ENCODE measurements at regions not wholly inside any gene's neighbourhood (a gene's known extent, or its start where the extent isn't known, plus 50 kb on each side); places are given as distances from the start of the nearest gene placed in this dataset.

- TF ChIP-seq JUN (IDR thresholded peaks at IDR 0.05) = no peak
- TF ChIP-seq SREBF2 (IDR thresholded peaks at IDR 0.05) = no peak
- no peak for TF ChIP-seq ZSCAN20 (CRISPR knock-in tag; IDR thresholded peaks at IDR 0.05)
- no peak for TF ChIP-seq RCOR1 (IDR thresholded peaks at IDR 0.05; ENCODE audit: low read depth, low read length)
- no peak for TF ChIP-seq NR3C1 (IDR thresholded peaks at IDR 0.05)
- TF ChIP-seq ZNF302 (CRISPR knock-in tag; IDR thresholded peaks at IDR 0.05) = no peak
- TF ChIP-seq, protein P1, sequence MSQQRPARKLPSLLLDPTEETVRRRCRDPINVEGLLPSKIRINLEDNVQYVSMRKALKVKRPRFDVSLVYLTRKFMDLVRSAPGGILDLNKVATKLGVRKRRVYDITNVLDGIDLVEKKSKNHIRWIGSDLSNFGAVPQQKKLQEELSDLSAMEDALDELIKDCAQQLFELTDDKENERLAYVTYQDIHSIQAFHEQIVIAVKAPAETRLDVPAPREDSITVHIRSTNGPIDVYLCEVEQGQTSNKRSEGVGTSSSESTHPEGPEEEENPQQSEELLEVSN (IDR thresholded peaks at IDR 0.05; ENCODE audit: borderline replicate concordance, low read depth) = no peak
- no peak for TF ChIP-seq JUNB (IDR thresholded peaks at IDR 0.05)
- TF ChIP-seq TFCP2L1 (CRISPR knock-in tag; IDR thresholded peaks at IDR 0.05) = no peak
- no peak for TF ChIP-seq CHD2 (IDR thresholded peaks at IDR 0.05; ENCODE audit: low read length, partially characterized antibody)
- TF ChIP-seq GATA3 (IDR thresholded peaks at IDR 0.05; ENCODE audit: borderline replicate concordance) = no peak
- no peak for TF ChIP-seq RARB (CRISPR knock-in tag; IDR thresholded peaks at IDR 0.05)
- TF ChIP-seq MAZ (IDR thresholded peaks at IDR 0.05; ENCODE audit: borderline replicate concordance, low read depth, low read length) = no peak
- TF ChIP-seq, protein P2, sequence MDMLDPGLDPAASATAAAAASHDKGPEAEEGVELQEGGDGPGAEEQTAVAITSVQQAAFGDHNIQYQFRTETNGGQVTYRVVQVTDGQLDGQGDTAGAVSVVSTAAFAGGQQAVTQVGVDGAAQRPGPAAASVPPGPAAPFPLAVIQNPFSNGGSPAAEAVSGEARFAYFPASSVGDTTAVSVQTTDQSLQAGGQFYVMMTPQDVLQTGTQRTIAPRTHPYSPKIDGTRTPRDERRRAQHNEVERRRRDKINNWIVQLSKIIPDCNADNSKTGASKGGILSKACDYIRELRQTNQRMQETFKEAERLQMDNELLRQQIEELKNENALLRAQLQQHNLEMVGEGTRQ (IDR thresholded peaks at IDR 0.05) = no peak
- TF ChIP-seq HOXA7 (CRISPR knock-in tag; IDR thresholded peaks at IDR 0.05) = no peak
- no peak for ATAC-seq
These were observed 524.2 kb downstream of the TRIB2 start for GRCh38 chr2:13240789-13241487.

GRCh38 chr2:13252615-13253014 lies 535.9 kb downstream of the TRIB2 start:
- TF ChIP-seq FOXS1 (CRISPR knock-in tag; IDR thresholded peaks at IDR 0.05) = no peak
- TF ChIP-seq POLR2A (IDR thresholded peaks at IDR 0.05; ENCODE audit: low read length) = no peak
- TF ChIP-seq HOXB5 (CRISPR knock-in tag; IDR thresholded peaks at IDR 0.05) = no peak
- TF ChIP-seq, protein P3, sequence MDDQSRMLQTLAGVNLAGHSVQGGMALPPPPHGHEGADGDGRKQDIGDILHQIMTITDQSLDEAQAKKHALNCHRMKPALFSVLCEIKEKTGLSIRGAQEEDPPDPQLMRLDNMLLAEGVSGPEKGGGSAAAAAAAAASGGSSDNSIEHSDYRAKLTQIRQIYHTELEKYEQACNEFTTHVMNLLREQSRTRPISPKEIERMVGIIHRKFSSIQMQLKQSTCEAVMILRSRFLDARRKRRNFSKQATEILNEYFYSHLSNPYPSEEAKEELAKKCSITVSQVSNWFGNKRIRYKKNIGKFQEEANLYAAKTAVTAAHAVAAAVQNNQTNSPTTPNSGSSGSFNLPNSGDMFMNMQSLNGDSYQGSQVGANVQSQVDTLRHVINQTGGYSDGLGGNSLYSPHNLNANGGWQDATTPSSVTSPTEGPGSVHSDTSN (IDR thresholded peaks at IDR 0.05) = no peak
- H3K4me3 ChIP-seq = no peak overlapping the region
- ChIA-PET POLR2A (no interaction called here), CTCF (no interaction called here)
- H3K4me2 ChIP-seq = no peak overlapping the region
- ATAC-seq = no peak
- WGBS (ENCODE audit: missing lambda C conversion rate) = 1% methylated on average over 4 of the region's 4 CpGs
- no peak for DNase-seq (ENCODE audit: low read depth in 1 of 2, low spot score in 1 of 2)
- peaks cover 7% of the 10 kb centered on the region; the same call in 1 of the 3 replicates for H3K9me3 ChIP-seq
- no peak overlapping the region for H3K27ac ChIP-seq
- no peak for FAIRE-seq
- H3K4me1 ChIP-seq = no peaks in the 10 kb centered on the region

More at GRCh38 chr2:13240789-13241487, 524.2 kb downstream of the TRIB2 start:
- ChIA-PET CTCF (no interaction called here), POLR2A (no interaction called here)
- Histone ChIP-seq H3K27ac (no peak overlapping the region), H3K9me3 (no peaks in the 10 kb centered on the region), H3K4me1 (no peaks in the 10 kb centered on the region), H3K4me3 (no peak overlapping the region), H3K4me2 (no peak overlapping the region)
- DNase-seq (ENCODE audit: low read depth in 1 of 2, low spot score in 1 of 2) = no peak
- no peak for FAIRE-seq
- WGBS (ENCODE audit: missing lambda C conversion rate) = 20% methylated on average over 11 of the region's 11 CpGs

DNA sequence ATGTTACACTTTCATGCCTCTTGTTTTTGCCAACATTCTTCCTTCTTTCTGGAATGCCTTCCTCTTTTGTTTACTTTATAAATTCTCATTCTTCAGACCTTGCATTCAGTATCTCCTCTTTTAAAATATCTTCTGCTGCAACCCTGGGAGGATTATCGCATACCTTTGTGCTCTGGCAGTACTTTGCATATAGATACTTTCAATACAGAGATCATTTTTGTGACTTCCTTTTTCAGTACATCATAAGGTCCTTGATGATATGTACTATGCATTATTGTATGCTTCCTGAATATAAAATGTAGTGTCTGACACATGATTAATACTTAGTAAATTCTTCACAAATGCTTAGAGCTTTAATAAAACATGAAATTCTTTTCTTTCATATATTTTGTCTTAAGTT lies 538.7 kb downstream of the TRIB2 start:
- DNase-seq (ENCODE audit: low read depth in 1 of 2, low spot score in 1 of 2) = no peak
- Histone ChIP-seq H3K4me3 (no peak overlapping the region), H3K4me2 (no peak overlapping the region), H3K4me1 (no peaks in the 10 kb centered on the region), H3K27ac (no peak overlapping the region), H3K9me3 (peaks cover 7% of the 10 kb centered on the region; the same call in 1 of the 3 replicates)
- TF ChIP-seq SMC3 (IDR thresholded peaks at IDR 0.05) (no peak), HOXB13 (CRISPR knock-in tag; IDR thresholded peaks at IDR 0.05; ENCODE audit: low read depth) (no peak), GATA3 (IDR thresholded peaks at IDR 0.05; ENCODE audit: borderline replicate concordance) (no peak), POLR2A (IDR thresholded peaks at IDR 0.05; ENCODE audit: low read length) (no peak)
- TF ChIP-seq, protein P4, sequence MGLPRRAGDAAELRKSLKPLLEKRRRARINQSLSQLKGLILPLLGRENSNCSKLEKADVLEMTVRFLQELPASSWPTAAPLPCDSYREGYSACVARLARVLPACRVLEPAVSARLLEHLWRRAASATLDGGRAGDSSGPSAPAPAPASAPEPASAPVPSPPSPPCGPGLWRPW (IDR thresholded peaks at IDR 0.05) = no peak
- ChIA-PET CTCF (no interaction called here), POLR2A (no interaction called here)
- no peak for FAIRE-seq
- ATAC-seq = no peak
- 6% methylated on average over 1 of the region's 1 CpG for WGBS (ENCODE audit: missing lambda C conversion rate)

Data from A549 (cell line).